B cell (primary cell): ENCODE measurements at regions not wholly inside any gene's neighbourhood (a gene's known extent, or its start where the extent isn't known, plus 50 kb on each side); places are given as distances from the start of the nearest gene placed in this dataset.

ENCODE experiments used
- ATAC-seq: fragments of 200-7000 bp; cut with Tn5 transposase; one replicate; pipeline ENCODE4 v1.10.0; 2021; ENCODE audit warnings: low read depth, mild to moderate bottlenecking, moderate number of reproducible peaks, moderate library complexity
- CTCF ChIA-PET: fragments of 350-600 bp; sonication (Branson Sonifier 250); formaldehyde crosslinking; loops from one replicate; lab custom pipeline; 2021; ENCODE audit warnings: antibody characterized with exemption, inconsistent platforms; lab: Charles Lee
- POLR2A ChIA-PET: fragments of 350-600 bp; sonication (Branson Sonifier 250); formaldehyde crosslinking; loops from one replicate; lab custom pipeline; 2021; ENCODE audit warnings: antibody characterized with exemption; lab: Charles Lee
- DNase-seq: peaks from one replicate; pipeline ENCODE4 v3.0.0; 2013
- H2AFZ ChIP-seq: 2 replicates; pipeline ENCODE4 v1.6.1; 2012; ENCODE audit warnings: mild to moderate bottlenecking, low read depth, low read length; ENCODE audit not compliant: insufficient read depth, poor library complexity, severe bottlenecking
- H3K27ac ChIP-seq, 2 donors: 1 replicate in 1 of 2; 2 replicates in 1 of 2; pipeline ENCODE4 v1.5.1; 2012 to 2013; ENCODE audit warnings: low read length in 2 of 2, mild to moderate bottlenecking in 2 of 2, moderate library complexity in 1 of 2
- H3K27me3 ChIP-seq, 4 experiments: fragments of 200-600 bp in 1 of 4; sonication (generic) in 1 of 4; replicated peaks in 1 of 4; 1 replicate in 2 of 4; 2 replicates in 2 of 4; pipeline versions ENCODE4 v1.6.1 to v1.7.0; 2013 to 2016; ENCODE audit warnings: low read length in 3 of 4, mild to moderate bottlenecking in 2 of 4, mixed read lengths in 1 of 4, moderate library complexity in 1 of 4; ENCODE audit not compliant: insufficient read depth in 4 of 4, control insufficient read depth in 3 of 4; ENCODE audit errors: control extremely low read depth in 1 of 4
- H3K36me3 ChIP-seq, 2 experiments: replicated peaks in 1 of 2; 1 replicate in 1 of 2; 2 replicates in 1 of 2; pipeline versions ENCODE4 v1.6.1 to v1.7.1; 2013; ENCODE audit warnings: low read length in 1 of 2; ENCODE audit not compliant: insufficient read depth in 2 of 2, control insufficient read depth in 1 of 2; ENCODE audit errors: control extremely low read depth in 1 of 2, extremely low read depth in 1 of 2
- H3K4me1 ChIP-seq, 2 donors: fragments of 200-600 bp in 1 of 2; sonication (generic) in 1 of 2; 1 replicate in 1 of 2; 2 replicates in 1 of 2; pipeline versions ENCODE4 v1.5.1 to v1.6.1; 2013 to 2017; ENCODE audit warnings: low read length in 2 of 2; ENCODE audit not compliant: control insufficient read depth in 2 of 2, insufficient read depth in 2 of 2
- H3K4me2 ChIP-seq: replicated peaks from 2 replicates; pipeline ENCODE3; 2012; ENCODE audit warnings: mild to moderate bottlenecking, low read depth, low read length; ENCODE audit not compliant: poor library complexity, severe bottlenecking
- H3K4me3 ChIP-seq, 5 experiments: fragments of 200-600 bp in 1 of 5; sonication (generic) in 1 of 5; 1 replicate in 3 of 5; 2 replicates in 2 of 5; pipeline versions ENCODE4 v1.5.1 to v1.7.0; 2011 to 2016; ENCODE audit warnings: low read length in 4 of 5, mild to moderate bottlenecking in 4 of 5, low read depth in 2 of 5, control low read depth in 1 of 5, moderate library complexity in 1 of 5; ENCODE audit not compliant: insufficient read depth in 1 of 5; ENCODE audit errors: control extremely low read depth in 1 of 5, extremely low read depth in 1 of 5
- H3K79me2 ChIP-seq: fragments of 200-600 bp; sonication (generic); one replicate; pipeline ENCODE4 v1.6.0; 2016; ENCODE audit warnings: low read length; ENCODE audit not compliant: control insufficient read depth, insufficient read depth
- H3K9ac ChIP-seq: fragments of 200-600 bp; sonication (generic); 2 replicates; pipeline ENCODE4 v1.6.1; 2017; ENCODE audit warnings: mild to moderate bottlenecking, low read length, moderate library complexity
- H3K9me3 ChIP-seq, 3 donors: one replicate each; pipeline versions ENCODE4 v1.6.1 to v1.7.1; 2013; ENCODE audit warnings: low read length in 2 of 3; ENCODE audit not compliant: control insufficient read depth in 2 of 3, insufficient read depth in 1 of 3; ENCODE audit errors: control extremely low read depth in 1 of 3
- H4K20me1 ChIP-seq: 2 replicates; pipeline ENCODE4 v1.6.0; 2012; ENCODE audit warnings: mild to moderate bottlenecking, low read length; ENCODE audit not compliant: insufficient read depth, control insufficient read depth, poor library complexity, severe bottlenecking
- H3K27ac Mint-ChIP-seq: one replicate; pipeline ENCODE4 v1.8.0; 2021; ENCODE audit warnings: mixed read lengths
- H3K27me3 Mint-ChIP-seq: one replicate; pipeline ENCODE4 v1.8.0; 2021; ENCODE audit warnings: mixed read lengths
- H3K4me1 Mint-ChIP-seq: one replicate; pipeline ENCODE4 v1.8.0; 2021; ENCODE audit warnings: mixed read lengths
- H3K4me3 Mint-ChIP-seq: one replicate; pipeline ENCODE4 v1.8.0; 2021; ENCODE audit warnings: mixed read lengths
- H3K9me3 Mint-ChIP-seq: one replicate; pipeline ENCODE4 v1.8.0; 2022; ENCODE audit warnings: mixed read lengths; ENCODE audit not compliant: insufficient read depth
- EZH2 ChIP-seq: IDR thresholded peaks from 2 replicates; pipeline ENCODE4 v1.6.1; 2012; ENCODE audit warnings: borderline replicate concordance, low read depth, mild to moderate bottlenecking, moderate library complexity, low read length; ENCODE audit not compliant: insufficient read depth, poor library complexity, severe bottlenecking
- WGBS: methylation state at CpG from one replicate; pipeline ENCODE4 v1.1.5; 2013; ENCODE audit warnings: missing lambda C conversion rate; ENCODE audit not compliant: insufficient coverage; 5-methylcytosine and 5-hydroxymethylcytosine counted together
- intact Hi-C: fragments of 100-400 bp; cut with micrococcal nuclease; formaldehyde crosslinking; loops from one replicate; pipeline ENCODE4 v1.10.0; 2022
- TF ChIP-seq, protein P1 (sequence below): fragments of 200-600 bp; IDR thresholded peaks from one replicate; pipeline ENCODE4 v1.8.0; 2022; ENCODE audit warnings: antibody characterized with exemption, mild to moderate bottlenecking

DNA sequence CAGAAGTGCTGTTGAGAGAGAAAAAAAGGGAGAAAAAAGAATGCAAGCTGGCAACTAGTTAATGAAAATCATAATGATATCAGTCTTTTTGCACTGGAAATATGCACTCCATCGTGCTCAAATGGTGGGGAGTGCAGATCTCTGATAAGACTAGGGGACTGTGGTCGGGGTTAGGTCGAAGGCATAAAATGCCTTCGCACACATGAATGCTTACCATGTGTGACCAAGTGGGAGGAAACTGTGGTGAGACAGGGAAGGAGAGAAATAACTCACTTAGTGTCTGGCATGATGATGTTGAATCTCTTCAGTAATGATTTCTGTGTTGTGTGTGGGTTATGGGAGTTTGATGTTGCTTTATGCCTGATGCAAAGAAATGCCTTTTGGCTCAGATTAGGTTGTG, 358.9 kb downstream of the FBXO8 start:
- Mint-ChIP-seq H3K27ac (no peak overlapping the region), H3K4me1 (no peaks in the 10 kb centered on the region), H3K9me3 (no peaks in the 10 kb centered on the region), H3K27me3 (no peaks in the 10 kb centered on the region), H3K4me3 (no peak overlapping the region)
- no peak for TF ChIP-seq EZH2
- TF ChIP-seq, protein P1, sequence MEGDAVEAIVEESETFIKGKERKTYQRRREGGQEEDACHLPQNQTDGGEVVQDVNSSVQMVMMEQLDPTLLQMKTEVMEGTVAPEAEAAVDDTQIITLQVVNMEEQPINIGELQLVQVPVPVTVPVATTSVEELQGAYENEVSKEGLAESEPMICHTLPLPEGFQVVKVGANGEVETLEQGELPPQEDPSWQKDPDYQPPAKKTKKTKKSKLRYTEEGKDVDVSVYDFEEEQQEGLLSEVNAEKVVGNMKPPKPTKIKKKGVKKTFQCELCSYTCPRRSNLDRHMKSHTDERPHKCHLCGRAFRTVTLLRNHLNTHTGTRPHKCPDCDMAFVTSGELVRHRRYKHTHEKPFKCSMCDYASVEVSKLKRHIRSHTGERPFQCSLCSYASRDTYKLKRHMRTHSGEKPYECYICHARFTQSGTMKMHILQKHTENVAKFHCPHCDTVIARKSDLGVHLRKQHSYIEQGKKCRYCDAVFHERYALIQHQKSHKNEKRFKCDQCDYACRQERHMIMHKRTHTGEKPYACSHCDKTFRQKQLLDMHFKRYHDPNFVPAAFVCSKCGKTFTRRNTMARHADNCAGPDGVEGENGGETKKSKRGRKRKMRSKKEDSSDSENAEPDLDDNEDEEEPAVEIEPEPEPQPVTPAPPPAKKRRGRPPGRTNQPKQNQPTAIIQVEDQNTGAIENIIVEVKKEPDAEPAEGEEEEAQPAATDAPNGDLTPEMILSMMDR: no peak
- no peak for DNase-seq
- H3K9ac ChIP-seq: no peak overlapping the region
- intact Hi-C loops: no loop called here
- ATAC-seq: no peak
- H3K4me1 ChIP-seq: no peaks in the 10 kb centered on the region
- H3K27me3 ChIP-seq: no peaks in the 10 kb centered on the region
- ChIA-PET CTCF (no interaction called here), POLR2A (no interaction called here)
- no peak overlapping the region for H3K27ac ChIP-seq
- 0% methylated on average over 4 of the region's 4 CpGs for WGBS
- no peaks in the 10 kb centered on the region for H3K9me3 ChIP-seq
- no peak overlapping the region for H2AFZ ChIP-seq
- H4K20me1 ChIP-seq: no peaks in the 10 kb centered on the region
- no peaks in the 10 kb centered on the region for H3K36me3 ChIP-seq
- H3K79me2 ChIP-seq: no peaks in the 10 kb centered on the region
- no peak overlapping the region for H3K4me3 ChIP-seq
- H3K4me2 ChIP-seq: no peak overlapping the region

DNA sequence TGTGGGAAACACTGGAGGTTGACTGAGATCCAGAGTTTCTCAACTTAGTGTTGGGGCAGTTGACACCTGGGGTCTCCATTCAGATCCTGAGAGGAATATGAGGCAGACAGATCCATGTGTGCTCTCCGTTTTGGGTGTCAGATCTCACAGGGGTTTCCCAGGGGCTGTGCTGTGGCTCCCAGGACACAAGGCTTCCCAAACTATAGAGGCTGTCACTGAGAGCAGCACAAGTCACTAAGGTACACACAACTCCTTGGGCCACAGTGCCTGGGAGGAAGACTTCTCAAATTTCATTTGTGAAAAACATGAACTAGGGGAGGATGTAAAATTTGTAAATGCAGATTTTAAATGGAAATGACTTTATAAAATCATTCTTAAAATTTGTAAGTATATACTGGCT, 363.6 kb downstream of the FBXO8 start:
- ATAC-seq (no peak), DNase-seq (no peak)
- no peak overlapping the region for H2AFZ ChIP-seq
- Mint-ChIP-seq H3K9me3 (no peaks in the 10 kb centered on the region), H3K27ac (no peak overlapping the region), H3K4me1 (no peaks in the 10 kb centered on the region), H3K4me3 (no peak overlapping the region), H3K27me3 (no peaks in the 10 kb centered on the region)
- intact Hi-C loops: no loop called here
- no peaks in the 10 kb centered on the region for H3K27me3 ChIP-seq
- POLR2A ChIA-PET: no interaction called here
- no peak overlapping the region for H3K4me2 ChIP-seq
- H3K9me3 ChIP-seq: no peaks in the 10 kb centered on the region
- no peaks in the 10 kb centered on the region for H3K4me1 ChIP-seq
- H4K20me1 ChIP-seq: no peaks in the 10 kb centered on the region
- no peaks in the 10 kb centered on the region for H3K36me3 ChIP-seq
- no peak for TF ChIP-seq EZH2
- TF ChIP-seq, protein P1: no peak
- CTCF ChIA-PET: no interaction called here
- H3K4me3 ChIP-seq: no peak overlapping the region
- no peak overlapping the region for H3K27ac ChIP-seq
- no peak overlapping the region for H3K9ac ChIP-seq
- 80% methylated on average over 1 of the region's 1 CpG for WGBS
- H3K79me2 ChIP-seq: no peaks in the 10 kb centered on the region
